Stimulated activated CD8-positive, alpha-beta memory T cell treated with anti-CD3 and anti-CD28 coated beads, Interleukin-4, amount 100 ng/mL, for 48 hours (primary cell): ENCODE measurements at regions not wholly inside any gene's neighbourhood (a gene's known extent, or its start where the extent isn't known, plus 50 kb on each side); places are given as distances from the start of the nearest gene placed in this dataset.
A peak's percentile ranks its signal among the peaks of the same experiment; 100 is the strongest.

Experiments
- DNase-seq: peaks from one replicate; pipeline ENCODE4 v3.0.0-alpha.2; 2020

DNA sequence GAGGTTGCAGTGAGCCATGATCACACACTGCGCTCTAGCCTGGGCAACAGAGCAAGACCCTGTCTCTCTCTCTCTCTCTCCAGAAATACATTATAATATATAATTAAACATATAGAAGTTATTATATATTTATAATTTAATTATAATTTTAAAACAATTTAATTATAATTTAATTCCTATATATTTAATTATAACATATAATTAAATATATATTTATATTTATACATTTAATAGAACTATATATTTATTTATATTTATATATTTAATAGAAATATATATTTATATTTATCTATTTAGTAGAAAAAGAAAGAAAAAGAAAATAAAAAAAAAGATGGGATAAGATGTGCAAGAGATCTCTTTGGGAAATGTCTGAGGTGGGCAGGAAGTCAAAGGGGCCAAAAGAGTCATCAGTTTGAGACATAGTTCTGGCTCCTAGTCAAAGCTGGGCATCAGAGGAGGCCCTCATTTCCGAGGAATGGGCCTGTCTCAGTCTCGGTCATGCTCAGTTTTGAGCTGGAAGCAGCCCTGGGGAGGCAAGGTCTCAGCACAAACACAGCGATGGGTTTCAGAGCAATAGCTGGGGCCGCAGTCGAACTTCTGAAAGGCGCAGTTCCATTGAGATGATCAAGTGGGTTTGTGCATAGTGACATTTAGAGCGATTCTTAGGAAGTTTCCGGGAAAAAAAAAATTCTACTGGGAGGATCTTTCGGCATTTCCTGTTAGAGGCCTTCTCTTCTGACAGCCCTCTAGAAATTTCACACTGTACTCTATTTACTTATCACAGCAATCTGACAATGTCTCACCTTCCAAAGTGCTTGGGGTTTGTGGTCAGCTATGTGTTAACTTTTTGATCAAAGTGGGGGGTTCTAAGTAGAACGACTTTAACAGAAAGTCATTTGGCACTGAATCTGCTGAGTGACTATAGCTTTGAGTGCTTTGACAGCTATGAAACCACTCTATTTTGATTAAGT is 58.7 kb upstream of the GZMB start:
- peak; percentile 74 for DNase-seq

- DNase-seq: no peak
Measured at GRCh38 chr14:24690492-24690891, 56.5 kb upstream of the GZMB start.

DNA sequence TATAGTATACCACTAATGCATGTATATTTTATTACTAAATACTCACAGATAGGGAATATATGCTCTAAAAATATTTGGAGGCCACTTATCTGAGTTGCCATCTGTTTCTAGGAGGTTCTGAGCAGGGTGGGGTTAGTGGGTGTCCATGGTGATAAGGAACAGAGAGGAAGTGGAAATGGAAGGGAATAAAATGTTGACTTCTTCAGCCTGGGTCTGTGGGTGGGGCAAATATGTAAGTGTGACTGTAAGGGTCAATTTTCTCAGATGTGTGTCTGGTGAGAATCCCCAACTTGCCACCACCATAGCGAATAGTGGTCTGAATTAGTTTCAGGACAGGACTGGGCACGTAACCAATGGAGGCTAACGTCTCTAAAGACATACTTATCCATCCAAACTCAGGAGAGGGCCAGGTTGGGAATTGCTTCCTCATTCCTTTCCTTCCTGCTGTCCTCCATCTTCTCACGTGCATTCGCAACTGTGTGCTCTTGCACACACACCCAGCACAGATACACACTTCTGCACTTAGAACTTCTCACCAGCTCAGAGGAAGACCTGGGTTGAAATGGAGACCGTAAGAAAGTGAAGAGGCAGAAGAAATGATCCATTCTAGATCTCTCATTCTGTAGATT is 54.2 kb upstream of the GZMB start:
- no peak for DNase-seq
